SU-DHL-6 (cell line): ENCODE measurements at regions not wholly inside any gene's neighbourhood (a gene's known extent, or its start where the extent isn't known, plus 50 kb on each side); places are given as distances from the start of the nearest gene placed in this dataset.

ENCODE experiments used
- H2AFZ ChIP-seq: fragments of 200-600 bp; sonication (generic); 2 replicates; pipeline ENCODE4 v1.6.1; 2014; ENCODE audit warnings: low read depth, mild to moderate bottlenecking, moderate library complexity, mixed read lengths, antibody characterized with exemption, low read length; ENCODE audit not compliant: severe bottlenecking
- H3F3A ChIP-seq: fragments of 200-600 bp; shearing (Covaris generic); 2 replicates; pipeline ENCODE4 v1.6.0; 2016; ENCODE audit warnings: antibody characterized with exemption, mild to moderate bottlenecking; ENCODE audit not compliant: insufficient read depth
- H3K27ac ChIP-seq: fragments of 200-600 bp; sonication (generic); 2 replicates; pipeline ENCODE4 v1.5.1; 2016; ENCODE audit warnings: low read depth, mild to moderate bottlenecking, low read length, moderate library complexity, mixed read lengths
- H3K27me3 ChIP-seq: fragments of 200-600 bp; sonication (generic), shearing (Covaris generic); 2 replicates; pipeline ENCODE4 v1.6.0; 2014; ENCODE audit warnings: mild to moderate bottlenecking, low read length
- H3K36me3 ChIP-seq: fragments of 200-600 bp; sonication (generic); 2 replicates; pipeline ENCODE4 v1.6.1; 2014; ENCODE audit warnings: mild to moderate bottlenecking, low read length, mixed read lengths
- H3K4me2 ChIP-seq: fragments of 300-600, 200-600 bp; shearing (Covaris generic), sonication (generic); 2 replicates; pipeline ENCODE4 v1.6.0; 2014; ENCODE audit warnings: low read length, low read depth, mild to moderate bottlenecking; ENCODE audit not compliant: poor library complexity, severe bottlenecking
- H3K4me3 ChIP-seq: fragments of 200-600 bp; sonication (generic); 2 replicates; pipeline ENCODE4 v1.5.1; 2014; ENCODE audit warnings: antibody characterized with exemption, low read length, mild to moderate bottlenecking, mixed read lengths; ENCODE audit not compliant: insufficient read depth, poor library complexity, severe bottlenecking
- H3K79me2 ChIP-seq: fragments of 200-600 bp; sonication (generic); 2 replicates; pipeline ENCODE4 v1.6.1; 2014; ENCODE audit warnings: mild to moderate bottlenecking, low read length, moderate library complexity; ENCODE audit not compliant: insufficient read depth
- H3K9ac ChIP-seq: fragments of 200-600 bp; sonication (generic); 2 replicates; pipeline ENCODE4 v1.7.0; 2014; ENCODE audit warnings: mild to moderate bottlenecking, low read length
- H3K9me2 ChIP-seq: fragments of 200-600 bp; sonication (generic); replicated peaks from 2 replicates; pipeline ENCODE4 v1.6.1; 2014; ENCODE audit warnings: low read length; ENCODE audit not compliant: insufficient read depth
- H3K9me3 ChIP-seq: fragments of 200-600 bp; sonication (generic); 2 replicates; pipeline ENCODE4 v1.6.1; 2014; ENCODE audit warnings: low read length, mixed read lengths; ENCODE audit not compliant: insufficient read depth
- H4K20me1 ChIP-seq: fragments of 200-600 bp; sonication (generic); 2 replicates; pipeline ENCODE4 v1.6.1; 2014; ENCODE audit warnings: low read depth, mild to moderate bottlenecking, antibody characterized with exemption, low read length, moderate library complexity, mixed read lengths
- CTCF ChIP-seq: fragments of 200-600 bp; sonication (generic); IDR thresholded peaks from one replicate; pipeline ENCODE4 v1.5.1; 2017; ENCODE audit warnings: antibody characterized with exemption, mild to moderate bottlenecking, low read length, moderate library complexity; ENCODE audit not compliant: insufficient read depth, poor library complexity, severe bottlenecking
- EZH2phosphoT487 ChIP-seq: fragments of 200-600 bp; sonication (generic), shearing (Covaris generic); conservative IDR thresholded peaks from 2 replicates; pipeline ENCODE4 v1.6.1; 2018; ENCODE audit warnings: mild to moderate bottlenecking, antibody characterized with exemption, low read length, moderate library complexity, mixed read lengths

- Histone ChIP-seq H3K9me2 (no peaks in the 10 kb centered on the region), H3K79me2 (no peaks in the 10 kb centered on the region), H3K27me3 (no peaks in the 10 kb centered on the region), H3K4me3 (no peak overlapping the region), H3F3A (peaks cover 5% of the 10 kb centered on the region; the same call in 1 of the 2 replicates), H3K36me3 (no peaks in the 10 kb centered on the region), H4K20me1 (no peaks in the 10 kb centered on the region), H3K4me2 (peak overlapping the region; percentile 28), H3K9ac (no peak overlapping the region), H3K27ac (no peak overlapping the region), H2AFZ (no peak overlapping the region), H3K9me3 (no peaks in the 10 kb centered on the region)
- TF ChIP-seq CTCF: no peak
- no peak for TF ChIP-seq EZH2phosphoT487
Observed at GRCh38 chr13:27339299-27339698, 68.7 kb downstream of the RASL11A start.

GRCh38 chr13:27341616-27342015 lies 71.0 kb downstream of the RASL11A start:
- Histone ChIP-seq H3K27me3 (no peaks in the 10 kb centered on the region), H3K9me3 (no peaks in the 10 kb centered on the region), H3K79me2 (no peaks in the 10 kb centered on the region), H3K4me2 (no peak overlapping the region), H3K9ac (no peak overlapping the region), H3F3A (peaks cover 5% of the 10 kb centered on the region; the same call in 1 of the 2 replicates), H4K20me1 (no peaks in the 10 kb centered on the region), H3K27ac (no peak overlapping the region), H2AFZ (no peak overlapping the region), H3K36me3 (no peaks in the 10 kb centered on the region), H3K9me2 (no peaks in the 10 kb centered on the region), H3K4me3 (no peak overlapping the region)
- TF ChIP-seq EZH2phosphoT487: no peak
- no peak for TF ChIP-seq CTCF

GRCh38 chr13:27347211-27347772 lies 76.7 kb downstream of the RASL11A start:
- Histone ChIP-seq H3K9me3 (no peaks in the 10 kb centered on the region), H3K9me2 (no peaks in the 10 kb centered on the region), H3K4me2 (no peak overlapping the region), H3K9ac (no peak overlapping the region), H3K27ac (no peak overlapping the region), H3K79me2 (no peaks in the 10 kb centered on the region), H3F3A (no peaks in the 10 kb centered on the region), H2AFZ (no peak overlapping the region), H3K4me3 (no peak overlapping the region), H4K20me1 (no peaks in the 10 kb centered on the region), H3K36me3 (no peaks in the 10 kb centered on the region), H3K27me3 (no peaks in the 10 kb centered on the region)
- no peak for TF ChIP-seq EZH2phosphoT487
- TF ChIP-seq CTCF: no peak
